HS-27A (cell line): ENCODE measurements at regions not wholly inside any gene's neighbourhood (a gene's known extent, or its start where the extent isn't known, plus 50 kb on each side); places are given as distances from the start of the nearest gene placed in this dataset.
"Not testable (repeated sequence)": the region's sequence is repeated elsewhere in the genome, so short reads cannot be mapped to it uniquely, and the experiment has no call there.

ENCODE experiments used
- DNase-seq: peaks from one replicate; pipeline ENCODE4 v3.0.0-alpha.2; 2012; ENCODE audit warnings: low read depth, missing footprints

DNA sequence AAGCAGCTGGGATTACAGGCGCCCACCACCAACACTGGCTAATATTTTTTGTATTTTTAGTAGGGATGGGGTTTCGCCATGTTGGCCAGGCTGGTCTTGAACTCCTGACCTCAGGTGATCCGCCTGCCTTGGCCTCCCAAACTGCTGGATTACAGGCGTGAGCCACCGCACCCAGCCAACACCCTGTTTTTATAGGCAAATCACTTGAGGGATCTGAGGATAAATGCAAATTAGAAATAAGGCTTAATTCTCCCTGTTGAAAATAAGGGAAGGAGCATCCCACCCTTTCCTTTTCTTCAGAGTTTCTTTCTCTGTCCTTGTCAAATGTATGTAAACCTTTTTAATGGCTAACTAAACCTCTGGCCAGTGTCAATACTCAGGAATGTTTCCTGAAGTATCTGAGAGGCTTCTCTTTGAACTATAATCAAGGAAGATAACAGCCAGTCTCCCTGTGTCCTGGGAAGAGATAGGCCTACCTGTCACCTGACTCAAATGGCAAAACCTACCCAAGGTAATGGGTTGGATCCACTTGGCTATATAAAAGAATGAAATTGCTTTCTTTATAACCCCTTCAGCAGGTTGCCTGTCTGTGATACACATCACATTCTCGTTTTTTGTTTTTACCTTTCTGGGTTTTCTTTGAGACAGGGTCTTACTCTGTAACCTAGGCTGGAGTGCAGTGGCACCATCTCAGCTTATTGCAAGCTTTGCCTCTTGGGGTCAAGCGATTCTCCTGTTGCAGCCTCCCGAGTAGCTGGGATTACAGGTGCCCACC is 64.5 kb upstream of the TNFAIP3 start:
- no peak for DNase-seq

DNA sequence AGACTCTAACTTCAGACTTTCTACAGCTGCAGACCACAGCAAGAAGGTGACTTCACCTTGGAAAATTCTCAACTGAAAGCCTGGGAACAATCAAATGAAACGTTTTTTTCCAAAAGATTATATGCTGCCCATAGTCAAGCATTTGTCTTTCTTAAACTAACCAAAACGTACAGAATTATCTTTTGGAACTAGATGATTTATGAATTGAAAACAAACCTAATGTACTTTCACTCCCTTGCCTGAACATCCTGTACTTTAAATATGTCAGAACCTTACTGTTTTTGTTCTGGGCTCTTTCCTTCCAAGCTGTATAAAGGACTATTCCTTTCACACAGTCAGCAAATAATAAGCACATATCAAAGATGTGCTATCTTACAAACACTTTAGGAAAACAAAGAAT is 62.4 kb upstream of the TNFAIP3 start:
- DNase-seq = no peak

DNA sequence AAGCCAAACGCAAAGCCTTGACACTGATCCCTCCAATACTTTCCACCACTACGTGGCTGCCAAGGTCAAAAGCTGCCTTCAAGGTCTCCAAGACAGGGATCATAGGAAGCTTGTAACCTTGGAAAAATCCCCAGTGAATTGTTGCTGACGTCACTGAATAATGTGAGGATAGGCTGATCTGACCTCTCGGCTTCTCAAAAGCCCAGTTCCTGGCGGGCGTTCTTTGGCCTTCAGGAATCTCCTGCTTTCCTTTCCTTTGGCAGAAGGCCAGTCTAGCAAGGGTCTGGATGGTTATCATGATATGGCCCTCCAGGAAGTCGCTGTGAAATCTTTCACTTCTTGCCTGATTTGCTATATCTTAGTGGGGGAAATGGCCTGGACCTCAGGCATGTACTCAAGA is 61.4 kb upstream of the TNFAIP3 start:
- no peak for DNase-seq

DNA sequence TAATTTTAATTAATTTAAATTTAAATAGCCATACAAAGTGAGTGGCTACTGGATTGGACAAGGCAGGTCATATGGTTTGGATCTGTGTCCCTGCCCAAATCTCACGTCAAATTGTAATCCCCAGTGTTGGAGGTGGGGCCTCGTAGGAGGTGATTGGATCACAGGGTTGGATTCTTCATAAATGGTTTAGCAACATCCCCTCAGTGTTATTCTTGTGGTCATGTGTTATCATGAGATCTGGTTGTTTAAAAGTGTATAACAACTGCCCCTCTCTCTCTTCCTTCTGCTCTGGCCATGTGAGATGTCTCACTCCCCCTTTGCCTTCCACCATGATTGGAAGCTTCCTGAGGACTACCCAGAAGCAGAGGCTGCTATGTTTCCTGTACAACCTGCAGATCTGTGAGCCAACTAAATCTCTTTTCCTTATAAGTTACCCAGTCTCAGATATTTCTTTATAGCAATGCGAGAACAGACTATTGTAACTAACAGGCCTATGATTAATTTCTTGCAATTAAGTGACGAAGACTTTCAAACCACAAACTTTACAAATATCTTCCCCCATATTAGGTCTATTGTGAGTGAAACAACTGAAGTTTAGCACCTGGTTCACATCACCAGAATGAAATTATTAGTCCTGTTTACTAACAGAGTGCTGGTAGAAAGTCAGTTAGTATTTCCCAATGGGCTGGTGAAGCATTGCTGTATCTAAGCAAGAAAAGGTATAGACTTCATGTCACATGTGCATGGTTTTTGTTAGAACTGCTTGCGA is 60.0 kb upstream of the TNFAIP3 start:
- no peak for DNase-seq

DNA sequence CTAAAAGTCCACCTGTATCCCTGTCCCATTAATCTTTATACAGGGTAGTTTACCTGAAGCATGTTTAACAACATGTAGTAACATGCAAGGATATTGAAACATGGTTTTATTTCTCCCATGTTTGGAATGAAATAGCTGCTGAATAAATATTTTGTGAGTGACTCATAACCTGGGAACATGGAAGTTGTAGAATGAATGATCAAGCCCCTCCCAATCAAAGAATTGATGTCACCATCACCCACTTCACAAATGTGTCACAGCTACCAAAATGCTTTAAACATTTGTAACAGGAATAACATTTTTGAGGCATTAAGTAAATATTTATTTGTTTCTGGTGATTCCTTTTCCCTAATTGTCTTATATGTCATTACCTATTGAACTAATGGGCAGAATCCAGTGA is 58.9 kb upstream of the TNFAIP3 start:
- peak; percentile 89 for DNase-seq

DNA sequence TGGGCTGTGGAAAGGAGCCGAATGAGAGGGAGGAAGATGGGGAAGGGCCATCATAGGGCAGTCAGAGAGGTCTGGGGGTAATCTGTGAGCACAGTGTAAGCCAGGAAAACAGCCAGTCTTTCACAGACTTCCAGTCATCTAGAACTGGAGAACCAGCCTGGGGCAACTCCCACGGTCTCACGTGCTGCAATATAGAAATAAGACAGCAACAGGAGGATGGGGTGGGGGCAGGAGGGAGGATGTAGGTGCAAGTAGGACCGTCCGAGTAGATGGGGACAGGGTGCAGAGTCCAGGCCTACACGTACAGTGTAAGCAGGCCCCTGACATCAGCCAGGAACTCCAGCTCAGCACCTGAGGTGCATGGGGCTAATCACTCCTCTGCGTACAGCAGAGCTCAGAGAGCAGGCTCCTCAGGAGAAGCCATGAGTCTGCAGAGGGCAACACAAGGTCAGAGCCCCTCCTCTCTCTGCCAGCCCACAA is 58.2 kb upstream of the TNFAIP3 start:
- DNase-seq = no peak

DNA sequence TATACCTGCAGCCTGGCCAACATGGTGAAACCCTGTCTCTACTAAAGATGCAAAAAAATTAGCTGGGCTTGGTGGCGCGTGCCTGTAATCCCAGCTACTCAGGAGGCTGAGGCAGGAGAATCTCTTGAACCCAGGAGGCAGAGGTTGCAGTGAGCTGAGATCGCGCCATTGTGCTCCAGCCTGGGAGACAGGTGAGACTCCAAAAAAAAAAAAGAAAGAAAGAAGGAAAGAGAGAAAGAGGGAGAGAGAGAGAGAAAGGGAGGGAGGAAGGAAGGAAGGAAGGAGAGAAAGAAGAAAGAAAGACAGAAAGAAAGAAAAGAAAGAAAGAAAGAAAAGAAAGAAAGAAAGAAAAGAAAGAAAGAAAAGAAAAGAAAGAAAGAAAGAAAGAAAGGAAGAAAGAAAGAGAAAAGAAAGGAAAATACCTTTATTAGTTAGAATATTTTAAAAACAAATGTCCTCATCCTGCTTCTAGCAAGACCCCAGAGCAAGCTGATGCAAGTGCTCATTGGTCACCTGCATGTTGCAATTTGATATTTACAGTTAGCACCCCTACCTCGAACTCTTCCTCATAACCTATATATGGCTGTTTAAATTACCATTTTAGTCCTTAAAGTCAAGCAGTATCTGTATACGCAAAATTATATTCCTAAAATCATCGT is 57.0 kb upstream of the TNFAIP3 start:
- not testable (repeated sequence) for DNase-seq

DNA sequence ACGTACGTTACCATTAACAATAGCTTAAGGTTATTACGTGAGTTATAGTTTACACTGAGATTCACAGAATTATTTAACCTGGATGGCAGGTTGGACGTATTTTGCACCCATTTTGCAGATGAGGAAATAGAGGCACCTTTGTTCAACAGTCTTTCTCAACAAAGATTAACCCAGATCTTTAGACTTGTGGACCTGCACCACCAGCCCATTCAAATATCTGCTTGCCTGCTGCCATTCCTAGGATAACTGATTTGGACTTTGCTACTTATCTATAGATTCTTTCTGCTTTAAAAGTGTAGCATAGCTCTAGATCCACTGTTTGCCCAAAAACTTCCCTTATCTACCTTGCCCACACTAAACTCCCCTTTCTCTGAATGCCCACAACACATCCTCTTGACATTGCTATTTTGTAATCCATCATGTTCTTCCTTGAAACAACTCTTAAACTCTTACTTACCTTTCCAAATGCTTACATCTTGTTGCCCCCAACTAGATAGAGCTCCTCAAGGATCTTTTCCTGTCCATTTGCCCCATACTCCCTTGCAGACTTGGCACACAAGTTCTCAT is 56.4 kb upstream of the TNFAIP3 start:
- DNase-seq = no peak

DNA sequence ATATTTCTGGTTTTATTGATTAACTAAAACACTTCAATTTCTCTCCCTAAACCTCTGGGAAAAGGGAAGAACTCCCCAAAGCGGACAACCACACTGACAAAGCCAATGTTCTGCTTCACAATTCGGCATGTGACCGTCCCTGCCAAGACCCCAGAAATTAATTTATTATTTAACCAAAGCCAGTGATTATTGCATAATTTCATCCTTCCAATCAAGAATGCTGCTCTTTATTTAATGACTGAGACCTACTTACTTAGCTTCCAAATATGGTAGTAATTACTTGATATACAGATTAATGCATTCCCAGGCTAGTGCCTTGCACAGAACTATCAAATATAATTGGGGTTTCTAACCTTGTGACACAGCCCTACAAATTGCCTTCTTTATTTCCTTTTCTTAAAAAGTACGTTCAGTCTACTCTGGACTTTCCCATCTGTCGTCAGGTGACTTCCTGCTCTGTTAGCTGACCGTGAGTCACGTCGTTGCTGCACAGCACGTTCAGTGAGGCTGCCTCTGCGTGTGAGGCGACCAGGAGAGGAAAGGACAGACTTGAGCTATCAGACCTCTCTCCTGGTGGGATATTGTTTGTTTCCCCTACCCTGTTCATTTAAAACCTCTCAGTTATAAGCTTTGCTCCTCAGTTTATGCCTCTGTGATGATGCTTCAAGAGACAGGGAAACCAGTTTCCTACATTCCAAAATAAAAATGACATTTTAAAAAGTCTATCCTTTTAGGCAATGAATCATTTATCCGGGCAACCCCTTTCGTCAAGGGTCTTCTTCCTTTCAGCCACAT is 55.7 kb upstream of the TNFAIP3 start:
- DNase-seq = no peak

DNA sequence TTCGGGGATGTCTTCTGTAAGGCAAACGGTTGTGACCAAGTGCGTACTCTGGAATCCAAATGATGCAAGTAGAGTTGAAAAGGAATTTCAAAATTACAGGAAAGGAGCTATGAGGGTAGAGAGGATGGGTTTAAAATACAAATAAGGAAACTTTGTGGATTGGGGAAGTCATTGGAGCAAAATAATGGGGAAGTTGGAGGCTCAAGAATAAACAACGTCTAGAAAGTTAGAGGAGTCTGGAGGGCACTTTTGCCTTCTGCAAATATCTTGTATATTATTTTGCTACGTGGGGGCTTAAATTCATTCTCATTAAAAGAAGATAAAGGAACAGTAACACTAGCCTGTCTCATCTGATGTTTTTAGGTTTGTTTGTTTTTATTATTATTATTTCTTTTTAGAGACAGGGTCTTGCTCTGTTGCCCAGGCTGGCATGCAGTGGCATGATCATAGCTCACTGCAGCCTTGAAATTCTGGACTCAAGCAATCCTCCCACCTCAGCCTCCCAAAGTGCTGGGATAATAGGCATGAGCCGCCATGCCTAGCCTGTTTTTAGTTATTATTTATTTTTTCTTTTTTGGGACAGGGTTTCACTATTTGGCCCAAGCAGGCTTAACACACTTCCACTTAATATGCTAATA is 55.0 kb upstream of the TNFAIP3 start:
- no peak for DNase-seq

DNA sequence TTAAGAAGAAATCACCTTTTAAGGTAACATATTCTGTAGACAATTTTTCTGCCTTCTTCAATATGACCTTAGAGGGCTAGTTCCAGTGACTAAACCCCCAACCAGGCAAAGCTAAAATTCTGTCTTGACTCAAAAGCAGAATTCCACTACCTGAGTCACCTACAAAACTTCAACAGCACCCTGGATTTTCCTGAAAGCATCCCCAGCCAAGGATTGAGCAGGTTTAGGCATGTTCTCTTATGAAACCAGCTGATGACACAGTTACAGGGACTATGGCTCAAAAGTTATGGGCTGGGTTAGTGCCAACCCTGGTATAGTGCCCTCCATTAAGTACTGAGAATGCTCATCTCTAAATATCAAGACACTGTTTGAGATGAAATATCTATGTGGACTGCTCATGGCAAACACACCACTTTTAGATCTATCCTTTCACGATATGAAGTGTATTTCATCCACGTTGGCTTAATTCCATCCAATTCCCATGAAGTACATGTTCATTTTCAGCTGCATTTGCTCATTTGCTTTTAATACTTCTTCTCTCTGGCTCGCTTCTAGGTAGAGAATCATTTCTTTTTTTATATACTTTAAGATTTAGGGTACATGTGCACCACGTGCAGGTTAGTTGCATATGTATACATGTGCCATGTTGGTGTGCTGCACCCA is 53.6 kb upstream of the TNFAIP3 start:
- no peak for DNase-seq

DNA sequence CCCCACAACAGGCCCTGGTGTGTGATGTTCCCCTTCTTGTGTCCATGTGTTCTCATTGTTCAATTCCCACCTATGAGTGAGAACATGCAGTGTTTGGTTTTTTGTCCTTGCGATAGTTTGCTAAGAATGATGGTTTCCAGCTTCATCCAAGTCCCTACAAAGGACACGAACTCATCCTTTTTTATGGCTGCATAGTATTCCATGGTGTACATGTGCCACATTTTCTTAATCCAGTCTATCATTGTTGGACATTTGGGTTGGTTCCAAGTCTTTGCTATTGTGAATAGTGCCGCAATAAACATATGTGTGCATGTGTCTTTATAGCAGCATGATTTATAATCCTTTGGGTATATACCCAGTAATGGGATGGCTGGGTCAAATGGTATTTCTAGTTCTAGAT is 53.0 kb upstream of the TNFAIP3 start:
- not testable (repeated sequence) for DNase-seq

DNA sequence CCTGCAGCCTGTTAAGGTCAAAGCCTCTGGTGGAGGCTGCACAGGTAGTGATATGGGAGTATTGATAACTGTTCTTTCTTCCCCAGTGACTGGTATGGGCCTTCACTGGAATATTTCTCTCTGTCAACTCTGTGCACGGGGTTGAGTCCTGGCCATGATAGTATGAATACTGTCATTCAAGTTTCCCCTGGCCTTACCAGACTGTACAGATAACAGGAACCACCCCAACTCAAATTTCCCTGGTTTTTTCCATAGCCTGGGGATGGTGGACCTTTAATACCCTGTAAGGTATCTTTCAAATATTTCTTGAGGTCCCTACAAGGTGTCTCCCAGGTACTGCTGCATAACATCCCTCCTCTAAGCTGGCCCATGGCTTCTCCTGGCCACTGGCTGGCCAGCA is 51.4 kb upstream of the TNFAIP3 start:
- no peak for DNase-seq

DNA sequence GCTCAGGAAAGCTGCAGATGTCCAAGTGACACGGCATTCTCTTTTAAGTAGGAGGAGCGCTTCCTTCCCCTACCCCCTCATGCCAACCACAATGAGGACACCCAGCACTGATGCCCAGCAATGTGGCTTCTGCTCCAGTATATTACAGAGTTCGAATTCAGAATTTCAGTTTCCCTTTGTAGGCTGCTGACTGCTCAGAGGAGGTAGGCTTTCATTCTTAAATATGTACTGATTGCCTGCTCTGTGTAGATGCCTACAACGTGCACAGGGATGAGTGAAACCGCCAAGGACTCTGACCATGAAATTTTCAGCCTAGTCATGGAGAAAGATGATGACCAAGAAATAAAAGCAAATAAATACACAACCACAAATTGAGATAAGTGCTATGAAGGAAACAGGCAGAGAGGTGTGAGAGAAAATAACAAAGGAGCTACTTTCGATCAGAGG is 50.9 kb upstream of the TNFAIP3 start:
- DNase-seq = no peak

DNA sequence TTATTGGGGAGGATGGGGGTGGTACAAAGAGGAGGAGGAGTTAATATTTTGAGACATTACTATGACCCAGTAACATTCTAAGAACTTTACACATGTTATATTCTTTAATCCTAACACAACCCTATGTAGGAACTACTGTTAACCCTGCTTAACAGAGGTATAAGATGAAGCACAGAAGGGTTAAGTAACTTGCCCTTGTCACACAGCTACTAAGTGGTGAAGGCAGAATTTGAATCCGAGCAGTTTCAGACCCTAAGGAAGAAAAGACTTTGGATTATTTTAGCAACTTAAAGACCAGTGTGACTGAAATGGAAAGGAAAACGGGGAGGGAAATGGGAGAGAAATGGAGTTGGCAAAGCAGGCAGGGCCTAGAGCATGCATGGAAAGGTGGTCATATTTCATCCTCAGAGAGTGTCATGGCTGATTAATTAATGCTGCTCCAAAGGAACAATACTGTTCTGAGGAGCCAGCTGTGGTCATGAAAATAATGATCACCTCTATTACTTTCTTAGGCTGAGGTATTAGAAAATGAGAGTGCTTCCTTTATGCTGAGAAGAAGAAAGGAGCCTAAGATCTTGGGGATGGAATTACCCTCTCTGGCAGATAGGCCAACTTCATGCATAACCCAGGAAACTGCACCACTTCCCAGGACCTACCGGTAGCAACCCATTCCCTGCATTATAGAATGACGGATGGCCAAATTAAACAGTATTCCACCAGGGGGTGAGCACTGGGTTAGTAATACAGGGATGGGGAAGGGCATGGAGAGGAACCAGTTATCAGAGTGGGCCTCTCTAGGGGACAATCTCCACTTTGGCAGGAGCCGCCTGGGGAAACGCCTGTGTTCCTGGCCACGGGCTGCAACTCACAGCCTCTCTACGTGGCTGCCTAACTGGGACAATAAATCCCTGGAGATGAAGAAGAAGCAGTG is 50.1 kb upstream of the TNFAIP3 start:
- DNase-seq = no peak
